Type B pancreatic cell (in vitro differentiated cells): ENCODE measurements at regions not wholly inside any gene's neighbourhood (a gene's known extent, or its start where the extent isn't known, plus 50 kb on each side); places are given as distances from the start of the nearest gene placed in this dataset.

ENCODE experiments used
- DNase-seq: peaks from one replicate; pipeline ENCODE4 v3.0.0; 2021; ENCODE audit warnings: mixed read lengths; ENCODE audit not compliant: unreplicated experiment; ENCODE audit errors: extremely low spot score
- H3K27ac Mint-ChIP-seq: 2 replicates; pipeline ENCODE4 v1.8.0; 2021; ENCODE audit warnings: mild to moderate bottlenecking, mixed read lengths
- H3K27me3 Mint-ChIP-seq: 2 replicates; pipeline ENCODE4 v1.8.0; 2021; ENCODE audit warnings: mixed read lengths
- H3K36me3 Mint-ChIP-seq: 2 replicates; pipeline ENCODE4 v1.8.0; 2021; ENCODE audit warnings: mixed read lengths
- H3K4me1 Mint-ChIP-seq: one replicate; pipeline ENCODE4 v1.8.0; 2021; ENCODE audit warnings: mixed read lengths; ENCODE audit not compliant: unreplicated experiment
- H3K4me3 Mint-ChIP-seq: 2 replicates; pipeline ENCODE4 v1.8.0; 2021; ENCODE audit warnings: mild to moderate bottlenecking, mixed read lengths
- H3K9me3 Mint-ChIP-seq: 2 replicates; pipeline ENCODE4 v1.8.0; 2021; ENCODE audit warnings: mixed read lengths
- CTCF ChIP-seq: fragments of 200-600 bp; sonication (generic); conservative IDR thresholded peaks from 2 replicates; pipeline ENCODE4 v1.5.0; 2021; ENCODE audit warnings: antibody characterized with exemption, mild to moderate bottlenecking

- Mint-ChIP-seq H3K4me3 (no peak overlapping the region), H3K27ac (no peak overlapping the region), H3K9me3 (no peaks in the 10 kb centered on the region), H3K4me1 (peaks cover 3% of the 10 kb centered on the region), H3K27me3 (peaks cover 17% of the 10 kb centered on the region), H3K36me3 (no peaks in the 10 kb centered on the region)
- DNase-seq, result no peak
- no peak for TF ChIP-seq CTCF
Observed at GRCh38 chr4:84412062-84412461, 87.0 kb downstream of the NKX6-1 start.

GRCh38 chr4:84407554-84408407 lies 91.3 kb downstream of the NKX6-1 start:
- H3K4me3 Mint-ChIP-seq, result no peak overlapping the region

GRCh38 chr4:84403656-84404055 lies 95.4 kb downstream of the NKX6-1 start:
- H3K27ac Mint-ChIP-seq, result no peak overlapping the region
- no peak overlapping the region for H3K4me3 Mint-ChIP-seq
- H3K4me1 Mint-ChIP-seq, result peaks cover 3% of the 10 kb centered on the region
- no peaks in the 10 kb centered on the region for H3K9me3 Mint-ChIP-seq
- TF ChIP-seq CTCF, result no peak
- no peaks in the 10 kb centered on the region for H3K36me3 Mint-ChIP-seq
- peaks cover 24% of the 10 kb centered on the region for H3K27me3 Mint-ChIP-seq
- DNase-seq, result no peak

More at GRCh38 chr4:84407554-84408407, 91.3 kb downstream of the NKX6-1 start:
- H3K36me3 Mint-ChIP-seq, result no peaks in the 10 kb centered on the region
- no peak overlapping the region for H3K27ac Mint-ChIP-seq
- H3K9me3 Mint-ChIP-seq, result no peaks in the 10 kb centered on the region
- peaks cover 20% of the 10 kb centered on the region for H3K27me3 Mint-ChIP-seq
- no peak for DNase-seq
- TF ChIP-seq CTCF, result no peak
- peaks cover 3% of the 10 kb centered on the region for H3K4me1 Mint-ChIP-seq

GRCh38 chr4:84401701-84402306 lies 97.3 kb downstream of the NKX6-1 start:
- Mint-ChIP-seq H3K4me1 (no peaks in the 10 kb centered on the region), H3K27ac (no peak overlapping the region), H3K4me3 (no peak overlapping the region), H3K36me3 (no peaks in the 10 kb centered on the region), H3K27me3 (peaks cover 24% of the 10 kb centered on the region), H3K9me3 (no peaks in the 10 kb centered on the region)
- DNase-seq, result no peak
- no peak for TF ChIP-seq CTCF

GRCh38 chr4:84394386-84394785 lies 104.7 kb downstream of the NKX6-1 start:
- no peak overlapping the region for H3K4me3 Mint-ChIP-seq
- H3K4me1 Mint-ChIP-seq, result no peaks in the 10 kb centered on the region
- no peak overlapping the region for H3K27ac Mint-ChIP-seq
- no peak for DNase-seq
- TF ChIP-seq CTCF, result no peak
- peaks cover 18% of the 10 kb centered on the region for H3K27me3 Mint-ChIP-seq
- no peaks in the 10 kb centered on the region for H3K9me3 Mint-ChIP-seq
- H3K36me3 Mint-ChIP-seq, result no peaks in the 10 kb centered on the region
